ENCODE measurements at regions not wholly inside any gene's neighbourhood (a gene's known extent, or its start where the extent isn't known, plus 50 kb on each side); places are given as distances from the start of the nearest gene placed in this dataset.

DNA sequence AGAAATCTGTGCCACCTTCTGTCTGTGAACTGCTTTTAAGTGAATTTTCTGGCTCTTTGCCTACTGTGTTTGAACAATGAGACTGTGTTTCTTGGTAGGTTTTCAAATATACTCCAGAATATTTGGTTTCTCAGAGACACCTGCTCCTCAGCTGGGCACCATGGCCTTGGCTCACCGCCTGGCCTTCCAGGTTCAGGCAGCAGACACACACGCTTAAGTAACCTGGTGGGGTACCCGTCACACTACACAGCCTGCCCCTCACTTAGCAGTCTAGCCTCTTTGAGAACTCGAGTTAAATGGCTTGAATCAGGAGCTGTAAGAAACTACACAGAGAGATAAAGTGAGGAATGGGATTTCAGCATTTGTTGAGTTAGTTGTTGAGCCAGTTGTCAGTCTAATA, 530.5 kb downstream of the MTRR start:
- no peak for DNase-seq

DNA sequence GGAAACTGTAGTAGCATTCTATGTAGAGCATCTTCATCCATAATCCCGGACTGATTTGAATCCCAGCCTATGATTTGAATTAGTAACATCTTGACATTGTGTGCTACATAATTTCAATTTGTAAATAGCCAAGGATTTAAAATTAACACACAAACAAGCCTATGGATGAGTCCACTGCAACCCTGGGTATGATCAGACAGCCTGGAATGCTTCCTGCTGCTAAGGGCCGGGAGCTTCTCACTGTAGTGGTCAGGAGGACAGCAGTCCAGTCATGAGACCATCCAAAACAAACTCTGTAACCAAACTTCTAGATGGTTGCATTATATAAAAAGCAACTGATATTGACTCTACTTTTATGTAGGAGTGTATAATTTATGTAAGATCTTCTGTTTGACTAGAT, 539.3 kb downstream of the MTRR start:
- DNase-seq = no peak

DNA sequence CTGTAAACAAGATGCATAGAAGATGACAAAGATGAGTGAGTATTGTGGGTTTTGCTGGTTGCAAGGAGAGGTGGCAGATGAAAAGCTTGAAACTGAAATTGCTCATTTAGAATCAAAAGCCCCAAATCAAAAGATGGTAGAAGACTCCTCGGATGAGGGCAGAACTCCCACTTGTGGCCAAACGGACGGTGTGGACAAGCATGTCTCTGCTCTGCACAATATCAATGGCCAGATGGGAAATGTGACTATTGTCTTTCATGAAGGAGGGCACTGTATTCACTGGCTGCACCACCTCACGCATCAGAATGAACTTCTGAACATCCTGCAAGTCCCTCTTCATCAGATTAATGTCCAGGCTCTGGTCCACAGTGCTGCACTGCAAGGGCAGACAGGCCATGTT, 541.7 kb downstream of the MTRR start:
- DNase-seq = no peak

DNA sequence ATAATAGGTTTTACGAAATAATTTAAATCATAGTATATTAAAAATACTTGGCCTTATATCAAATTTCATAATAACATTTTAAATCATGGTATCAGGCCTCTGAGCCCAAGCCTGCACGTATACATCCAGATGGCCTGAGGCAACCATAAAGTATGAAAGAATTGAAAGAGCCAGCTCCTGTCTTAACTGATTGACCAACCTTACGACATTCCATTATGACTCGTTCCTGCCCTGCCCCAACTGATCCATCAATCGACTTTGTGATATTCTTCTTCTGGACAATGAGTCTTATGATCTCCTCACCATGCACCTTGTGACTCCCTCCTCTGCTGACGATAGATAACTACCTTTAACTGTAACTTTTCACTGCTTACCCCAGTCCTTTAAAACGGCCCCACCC, 545.0 kb downstream of the MTRR start:
- DNase-seq = no peak

DNA sequence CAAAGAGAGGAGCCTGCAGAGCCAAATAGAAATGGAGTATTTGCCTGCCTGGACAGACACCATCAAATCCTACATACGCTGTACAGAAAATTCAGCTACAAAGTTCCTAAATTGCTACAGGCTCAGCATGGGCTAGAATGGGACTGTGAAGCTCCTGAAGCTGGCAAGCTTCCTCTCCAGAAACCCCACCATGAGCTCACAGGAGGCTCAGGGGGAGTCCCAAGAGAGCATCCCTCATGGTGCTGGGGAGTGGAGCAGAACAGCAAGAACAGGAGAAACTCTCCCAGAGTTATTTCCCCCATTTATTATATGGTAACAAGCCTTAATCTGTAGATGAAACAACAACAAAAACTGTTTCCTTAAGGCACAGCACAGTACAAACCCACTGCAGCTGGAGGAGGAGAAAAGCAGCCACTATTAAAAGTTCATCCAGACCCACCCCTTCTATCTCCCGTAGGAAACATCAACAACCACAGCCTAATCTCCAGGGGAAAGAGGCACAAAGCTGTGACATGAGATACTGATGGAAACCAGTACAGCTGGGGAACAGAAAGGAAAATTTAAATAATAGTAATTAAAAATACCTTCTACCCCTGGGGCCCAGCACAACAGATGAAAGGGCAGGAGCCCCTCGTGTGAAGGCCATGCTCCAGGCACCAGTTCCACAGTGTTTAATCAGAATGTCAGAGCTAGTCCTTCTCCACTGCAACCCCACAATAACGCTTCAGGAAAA, 548.5 kb downstream of the MTRR start:
- DNase-seq = no peak

DNA sequence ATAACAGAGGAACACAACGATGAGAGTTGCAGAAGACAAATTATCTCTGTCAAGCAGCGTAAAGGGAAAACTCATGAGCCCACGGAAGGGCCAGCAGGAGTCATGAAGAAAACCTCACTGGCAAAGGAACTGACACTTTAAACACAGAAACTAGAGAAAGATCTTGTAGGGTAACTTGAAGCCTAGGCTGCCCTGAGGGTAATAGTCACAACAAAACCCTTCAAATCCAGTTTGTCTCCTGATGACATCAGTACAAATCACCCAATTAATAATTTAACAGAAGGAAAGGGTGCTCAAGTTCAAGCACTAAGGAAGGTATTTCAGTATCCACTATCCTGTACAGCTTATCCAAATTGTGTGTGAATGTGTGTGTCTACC, 549.1 kb downstream of the MTRR start:
- no peak for DNase-seq

DNA sequence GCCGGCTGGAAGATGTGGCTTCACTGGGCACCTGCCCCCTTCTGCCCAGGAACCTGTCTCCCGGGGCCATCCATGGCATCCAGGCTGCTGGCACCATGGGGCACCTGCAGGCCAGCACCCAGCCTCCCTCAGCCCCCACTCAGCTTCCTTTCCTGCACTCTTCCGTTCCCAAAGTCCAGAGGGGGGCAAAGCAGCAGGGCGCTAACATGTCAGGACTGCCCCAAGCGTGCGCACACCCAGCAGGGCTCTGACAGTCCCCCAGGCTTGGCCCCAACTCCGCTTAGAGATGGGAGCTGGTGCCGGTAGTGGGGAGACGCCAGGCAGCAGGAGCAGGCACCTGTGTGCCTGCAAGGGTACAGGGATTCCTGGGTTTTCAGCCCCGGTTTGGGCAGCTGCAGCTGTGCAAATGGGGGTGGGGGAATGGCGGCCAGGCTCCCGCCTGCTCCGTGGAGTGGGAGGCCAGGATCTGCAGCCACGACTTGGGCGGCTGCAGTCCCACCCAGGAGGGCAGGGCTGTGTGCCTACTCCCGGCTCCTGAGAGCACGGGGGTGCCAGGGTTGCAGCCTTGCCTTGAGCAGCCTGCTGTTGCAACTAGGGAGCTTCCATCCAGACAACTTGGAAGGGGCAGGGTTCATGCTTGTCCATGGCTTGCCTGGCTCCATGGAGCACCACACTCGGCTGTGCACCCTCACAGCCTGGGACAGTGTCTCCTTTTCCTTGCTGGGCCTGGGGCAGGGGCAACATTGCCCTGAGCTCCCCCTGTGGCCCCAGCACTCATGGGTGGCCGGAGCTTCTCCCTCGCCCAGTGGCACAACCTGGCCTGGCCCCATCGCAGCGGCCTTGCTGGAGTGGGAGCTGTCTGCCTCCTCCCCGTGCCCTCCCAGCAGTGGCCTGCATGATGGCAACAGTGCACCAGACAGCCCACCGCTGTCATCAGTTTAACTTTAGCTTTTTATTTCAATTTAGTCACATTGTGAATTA, 561.1 kb downstream of the MTRR start:
- DNase-seq = no peak

DNA sequence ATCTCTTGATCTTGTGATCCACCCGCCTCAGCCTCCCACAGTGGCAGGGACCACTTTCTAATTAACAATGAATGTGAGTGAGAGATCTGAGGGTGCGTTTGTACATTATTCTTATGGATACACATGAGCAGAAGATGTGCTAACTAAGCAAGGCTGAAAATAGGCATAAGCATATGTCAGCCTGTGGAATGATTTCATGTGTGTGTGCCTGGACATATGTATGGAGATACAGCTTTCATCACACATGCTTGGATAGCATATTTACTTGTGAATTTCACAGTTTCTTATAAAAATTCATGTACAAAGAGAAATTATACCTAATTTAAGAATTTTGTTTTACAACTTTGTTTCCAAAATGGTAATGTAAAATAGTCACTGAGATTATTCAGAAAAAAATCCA, 565.6 kb downstream of the MTRR start:
- no peak for DNase-seq

DNA sequence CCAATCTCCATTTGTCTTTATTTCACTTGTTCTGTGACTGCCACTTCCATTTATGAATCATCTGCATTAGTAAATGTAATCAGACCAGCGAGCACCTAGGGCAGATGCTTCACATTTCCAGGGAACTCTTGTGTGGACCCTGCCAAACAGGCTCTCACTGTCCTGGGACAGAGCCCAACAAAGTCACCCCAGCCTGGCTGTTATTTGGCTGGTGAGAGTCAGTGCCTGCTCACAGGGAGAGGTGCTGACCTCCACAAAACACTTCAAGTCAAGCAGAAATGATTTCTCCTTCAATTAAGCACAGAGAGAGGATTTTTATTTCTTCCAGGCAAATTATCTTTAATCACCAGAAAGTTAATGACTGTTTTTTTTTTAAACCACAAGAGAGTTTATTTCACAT, 568.0 kb downstream of the MTRR start:
- DNase-seq = no peak

DNA sequence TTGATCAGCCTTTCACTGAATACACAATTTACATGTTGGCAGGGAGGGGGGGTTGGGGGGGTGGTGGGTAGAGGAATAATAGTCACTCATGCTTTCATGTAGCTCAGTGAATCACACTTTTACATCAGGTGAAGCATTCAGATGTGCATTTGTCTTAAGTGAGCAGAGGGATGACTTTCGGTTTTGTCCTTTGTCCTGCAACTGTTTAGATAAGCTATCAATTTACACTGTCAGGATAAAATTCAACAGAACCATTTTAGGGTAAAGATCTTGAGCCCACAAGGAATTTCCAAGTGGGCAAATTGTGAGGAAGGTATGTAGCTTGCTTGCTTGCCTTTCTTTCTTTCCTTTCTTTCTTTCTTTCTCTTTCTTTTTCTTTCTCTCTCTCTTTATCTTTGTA, 576.2 kb downstream of the MTRR start:
- no peak for DNase-seq

DNA sequence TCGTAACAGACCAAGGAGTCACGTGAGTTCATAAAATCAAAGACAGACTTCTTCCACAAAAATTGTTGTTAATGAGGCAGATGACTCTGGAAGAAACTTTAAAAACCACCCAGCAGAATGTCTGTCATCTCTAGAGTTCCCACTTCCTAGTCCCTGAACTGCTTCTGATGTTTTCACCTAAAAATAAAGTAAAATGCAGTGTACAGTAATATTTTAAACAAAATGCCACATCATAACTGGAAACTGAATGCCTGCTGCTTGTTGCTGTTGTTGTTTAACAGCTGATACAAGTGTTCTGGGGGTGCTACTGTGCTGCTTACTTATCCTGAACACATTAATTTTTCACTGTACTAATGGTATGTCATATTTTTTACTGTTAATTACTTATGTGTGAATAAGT, 577.2 kb downstream of the MTRR start:
- no peak for DNase-seq

DNA sequence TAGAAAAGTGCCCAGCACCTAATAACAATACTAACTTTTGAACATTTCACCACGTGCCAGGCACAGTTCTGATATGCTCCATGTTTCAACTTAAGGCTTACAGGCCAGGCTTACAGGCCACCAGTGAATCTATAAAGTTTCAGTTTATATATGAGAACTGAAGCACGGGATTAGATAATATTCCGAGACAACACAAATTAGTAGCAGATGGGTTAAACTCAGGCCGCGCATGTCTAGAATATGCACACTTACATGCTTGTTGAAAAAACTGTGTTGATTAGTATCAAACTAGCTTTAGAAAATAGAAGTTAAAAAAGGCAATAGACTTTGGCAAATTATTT, 587.9 kb downstream of the MTRR start:
- DNase-seq = no peak

DNA sequence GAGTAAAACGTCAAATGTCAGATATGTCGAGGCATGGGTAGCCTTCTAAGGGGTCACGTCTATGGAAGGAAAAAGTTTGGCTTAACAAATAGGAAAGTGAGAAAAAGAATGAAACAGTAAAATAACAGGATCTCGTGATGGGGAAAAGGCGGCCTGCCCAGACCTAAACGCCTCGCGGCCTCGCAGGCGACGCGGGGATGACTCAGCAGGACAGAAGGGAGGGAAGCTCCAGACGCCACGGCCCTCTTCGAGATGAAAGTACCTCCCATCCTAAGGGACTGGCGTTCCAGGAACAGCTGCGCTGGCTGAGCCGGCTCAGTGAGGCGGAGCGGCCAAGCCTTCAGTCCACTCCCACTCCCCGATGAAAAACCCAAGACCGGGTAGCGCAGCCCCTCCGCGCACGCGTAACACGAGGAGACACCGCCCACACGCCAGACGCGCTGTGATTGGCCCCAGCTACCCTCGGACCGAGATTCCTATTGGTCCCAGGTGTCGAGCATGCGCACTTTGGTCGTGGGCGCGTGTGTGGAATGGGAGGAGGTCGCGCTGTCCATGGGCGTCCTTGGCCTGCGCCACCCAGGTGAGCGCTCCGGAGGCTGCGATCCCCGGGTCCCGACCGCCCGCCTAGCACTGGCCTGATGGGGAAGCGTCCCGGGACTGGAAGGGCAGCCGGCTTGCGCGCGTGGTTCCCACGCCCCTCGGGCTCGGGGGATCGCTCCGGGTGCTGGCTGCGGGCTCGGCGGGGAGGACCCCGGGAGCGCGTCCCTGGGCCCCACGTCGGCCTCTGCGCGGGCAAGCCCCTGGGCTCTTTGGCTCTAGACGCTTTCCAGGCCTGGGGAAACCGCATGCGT, 588.5 kb downstream of the MTRR start:
- peak; percentile 83 to 87 for DNase-seq

DNA sequence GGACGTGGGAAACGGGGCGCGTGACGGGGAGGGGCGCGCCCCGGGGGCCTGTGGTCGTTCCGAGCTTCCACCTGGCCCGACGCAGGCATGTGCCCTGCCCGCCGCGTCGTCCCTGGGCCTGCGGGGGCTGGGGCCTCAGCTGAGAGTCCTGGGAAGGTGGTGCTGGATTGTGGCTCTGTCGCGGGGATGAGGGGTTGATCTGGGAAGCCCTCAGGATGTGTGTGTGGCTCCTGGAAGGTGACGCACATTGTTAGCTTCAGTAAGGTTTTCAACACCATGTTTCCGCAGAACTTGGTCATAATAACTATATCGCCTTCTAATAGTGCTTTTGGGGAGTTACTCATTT, 589.1 kb downstream of the MTRR start:
- DNase-seq = peak in 1 of 2 experiments; percentile 0

DNA sequence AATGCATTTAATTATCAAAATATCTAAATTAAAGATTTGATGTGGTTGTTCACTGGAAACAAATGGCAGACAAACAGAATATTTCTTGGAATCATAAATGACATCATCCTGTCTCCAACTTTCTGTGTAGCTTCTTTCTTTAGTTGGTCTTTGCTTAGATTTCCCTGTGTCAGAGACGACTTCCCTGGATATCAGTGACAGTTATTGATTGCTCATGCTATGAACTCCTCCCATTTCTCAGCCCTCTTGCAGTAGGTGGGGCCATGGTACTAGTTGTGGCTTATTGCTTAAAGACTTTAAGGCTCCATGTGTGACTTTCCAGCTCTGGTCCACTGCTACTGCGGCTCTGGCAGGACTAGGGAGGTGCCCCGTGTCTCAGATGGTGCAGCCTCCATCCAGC, 592.6 kb downstream of the MTRR start:
- no peak for DNase-seq

DNA sequence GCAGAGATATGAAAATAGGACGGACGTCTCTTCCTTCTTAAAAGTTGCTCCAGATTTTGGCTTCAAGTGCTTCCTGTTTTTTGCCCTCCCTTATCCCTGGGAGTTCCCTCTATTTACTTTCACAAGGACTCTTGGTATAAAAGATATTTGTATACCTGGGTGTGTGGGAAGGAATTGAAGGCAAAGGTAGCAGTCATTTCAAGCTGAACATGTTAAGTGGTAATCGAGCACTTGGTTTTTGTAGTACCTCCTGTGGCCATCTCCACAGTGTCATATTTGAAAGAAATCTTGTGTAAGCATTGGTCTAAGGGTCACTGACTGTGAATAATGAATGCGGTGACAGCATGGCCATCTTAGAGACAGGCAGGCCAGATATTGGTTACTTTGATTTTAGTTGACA, 593.6 kb downstream of the MTRR start:
- no peak for DNase-seq

DNA sequence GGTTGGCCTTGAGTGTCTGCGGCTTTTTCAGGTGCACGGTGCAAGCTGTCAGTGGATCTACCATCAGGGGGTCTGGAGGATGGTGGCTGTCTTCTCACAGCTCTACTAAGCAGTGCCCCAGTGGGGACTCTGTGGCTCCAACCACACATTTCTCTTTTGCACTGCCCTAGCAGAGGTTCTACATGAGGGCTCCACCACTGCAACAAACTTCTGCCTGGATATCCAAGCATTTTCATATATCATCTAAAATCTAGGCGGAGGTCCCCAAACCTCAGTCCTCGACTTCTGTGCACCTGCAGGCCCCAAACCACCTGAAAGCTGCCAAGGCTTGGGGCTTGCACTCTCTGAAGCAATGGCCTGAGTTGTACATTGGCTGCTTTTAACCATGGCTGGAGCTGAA, 601.5 kb downstream of the MTRR start:
- DNase-seq = no peak

DNA sequence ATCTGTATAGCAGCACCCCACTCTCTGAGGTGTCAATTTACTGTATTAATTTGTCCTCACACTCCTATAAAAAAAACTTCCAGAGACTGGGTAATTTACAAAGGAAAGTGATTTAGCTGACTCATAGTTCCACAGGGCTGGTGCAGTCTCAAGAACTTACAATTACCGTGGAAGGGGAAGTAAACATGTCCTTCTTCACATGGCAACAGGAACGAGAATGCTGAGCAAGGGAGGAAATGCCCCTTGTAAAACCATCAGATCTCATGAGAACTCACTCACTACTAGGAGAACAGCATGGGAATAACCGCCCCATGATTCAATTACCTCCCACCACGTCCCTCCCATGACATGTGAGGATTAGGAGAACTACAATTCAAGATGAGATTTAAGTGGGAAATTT, 602.6 kb downstream of the MTRR start:
- no peak for DNase-seq

DNA sequence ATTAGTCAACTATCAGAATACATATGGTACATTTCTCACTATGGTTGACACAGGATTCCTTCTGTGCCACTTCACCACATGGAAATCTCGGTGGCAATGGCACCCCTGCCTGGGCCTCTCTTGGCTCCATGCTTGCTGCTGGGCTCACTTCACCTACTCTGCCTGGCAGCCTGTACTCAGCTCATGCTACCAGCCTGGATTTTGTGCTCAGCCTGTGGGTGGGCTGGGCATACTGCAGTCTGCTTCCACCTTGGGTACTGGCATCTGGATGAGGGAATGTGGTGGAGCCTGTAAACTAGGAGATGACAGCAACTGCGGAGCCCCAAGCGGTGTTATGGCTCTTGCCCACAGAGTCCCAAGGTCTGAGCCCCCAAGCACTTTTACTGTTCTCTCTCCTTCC, 604.1 kb downstream of the MTRR start:
- no peak for DNase-seq

DNA sequence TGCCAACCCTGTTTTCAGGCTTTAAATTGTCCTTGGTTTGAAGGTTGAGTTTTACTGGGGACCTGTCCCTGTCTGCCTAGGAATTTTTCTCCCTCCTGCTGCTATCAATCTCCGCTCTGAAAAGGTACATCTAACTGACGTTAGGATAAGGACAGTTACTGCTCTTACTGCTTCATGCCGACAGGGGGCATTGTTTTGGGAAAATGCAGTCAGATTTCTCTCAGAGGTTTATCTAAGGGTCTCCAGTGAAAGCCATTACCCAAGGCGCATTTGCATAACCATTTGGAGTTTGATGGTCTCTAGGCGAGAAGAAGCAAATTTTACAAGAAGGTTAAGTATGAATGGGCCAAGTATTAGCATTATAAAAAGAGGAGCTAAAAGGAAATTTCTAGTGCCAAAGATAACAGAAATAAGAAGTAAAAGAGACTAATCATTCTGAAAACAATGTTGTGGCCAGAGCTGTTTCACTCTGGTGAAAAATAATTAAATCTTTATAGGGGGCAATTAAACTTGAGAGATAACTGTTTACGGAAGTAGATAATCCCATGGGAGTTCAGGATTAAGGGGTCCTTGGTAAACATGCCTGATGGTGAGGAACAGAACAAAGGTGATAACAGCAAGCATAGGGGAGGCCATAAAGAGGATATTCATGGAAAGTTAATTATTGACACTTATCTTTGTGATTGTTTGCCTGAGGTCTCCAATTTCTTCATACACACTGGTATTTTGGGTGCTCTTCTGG, 605.0 kb downstream of the MTRR start:
- DNase-seq = no peak

DNA sequence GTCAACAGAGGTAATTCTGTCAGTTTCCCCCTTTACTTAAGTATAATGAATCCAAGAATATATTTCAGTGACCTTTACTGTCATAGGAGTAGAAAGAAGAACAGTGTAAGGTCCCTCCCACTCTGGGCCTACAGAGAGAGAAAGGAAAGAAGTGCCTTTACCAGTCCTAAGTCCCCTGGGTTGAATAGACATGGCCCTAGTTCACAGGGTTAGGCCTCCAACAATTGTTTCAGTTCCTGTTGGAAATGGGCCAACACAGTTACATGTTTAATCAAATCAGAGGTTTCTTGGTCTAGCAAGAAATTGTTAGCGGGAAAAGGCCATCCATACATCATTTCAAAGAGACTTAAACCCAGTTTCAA, 605.6 kb downstream of the MTRR start:
- no peak for DNase-seq

DNA sequence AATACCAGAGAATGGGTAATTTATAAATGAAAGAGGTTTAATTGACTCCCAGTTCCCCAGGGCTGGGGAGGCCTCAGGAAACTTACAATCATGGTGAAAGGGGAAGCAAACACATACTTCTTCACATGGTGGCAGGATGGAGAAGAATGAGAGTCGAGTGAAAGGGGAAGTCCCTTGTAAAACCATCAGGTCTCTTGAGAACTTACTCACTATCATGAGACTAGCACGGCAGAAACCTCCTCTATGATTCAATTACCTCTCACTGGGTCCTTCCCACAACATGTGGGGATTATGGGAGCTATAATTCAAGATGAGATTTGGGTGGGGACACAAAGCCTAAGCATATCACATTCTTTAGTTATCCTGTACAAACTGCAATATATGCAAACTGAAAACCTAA, 609.4 kb downstream of the MTRR start:
- no peak for DNase-seq

DNA sequence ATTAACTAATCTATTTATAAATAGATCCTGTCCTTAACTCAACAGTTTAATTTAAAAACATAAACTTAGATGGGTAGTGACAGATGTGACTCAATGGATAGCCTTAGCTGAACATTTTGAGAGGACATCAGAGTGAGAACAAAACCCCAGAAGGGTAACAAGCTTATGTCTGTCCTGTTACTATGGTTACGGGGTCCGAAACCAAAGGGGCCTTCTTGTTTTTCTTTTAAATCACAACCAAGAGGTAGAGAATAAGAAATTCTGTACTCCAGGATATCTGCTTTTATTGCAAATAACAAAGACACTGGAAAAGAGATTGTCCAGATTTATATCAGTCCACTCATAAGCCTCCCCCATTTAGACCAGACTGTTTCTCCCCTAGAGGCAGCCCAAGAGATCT, 612.1 kb downstream of the MTRR start:
- no peak for DNase-seq
